ENCODE measurements at regions not wholly inside any gene's neighbourhood (a gene's known extent, or its start where the extent isn't known, plus 50 kb on each side); places are given as distances from the start of the nearest gene placed in this dataset.
"Not testable (repeated sequence)": the region's sequence is repeated elsewhere in the genome, so short reads cannot be mapped to it uniquely, and the experiment has no call there.

- DNase-seq, result not testable (repeated sequence)
These were observed 108.4 kb upstream of the NBPF19 start for GRCh38 chr1:149366402-149366801.

- DNase-seq, result not testable (repeated sequence)
These were observed 107.3 kb upstream of the NBPF19 start for GRCh38 chr1:149367472-149368044.

DNA sequence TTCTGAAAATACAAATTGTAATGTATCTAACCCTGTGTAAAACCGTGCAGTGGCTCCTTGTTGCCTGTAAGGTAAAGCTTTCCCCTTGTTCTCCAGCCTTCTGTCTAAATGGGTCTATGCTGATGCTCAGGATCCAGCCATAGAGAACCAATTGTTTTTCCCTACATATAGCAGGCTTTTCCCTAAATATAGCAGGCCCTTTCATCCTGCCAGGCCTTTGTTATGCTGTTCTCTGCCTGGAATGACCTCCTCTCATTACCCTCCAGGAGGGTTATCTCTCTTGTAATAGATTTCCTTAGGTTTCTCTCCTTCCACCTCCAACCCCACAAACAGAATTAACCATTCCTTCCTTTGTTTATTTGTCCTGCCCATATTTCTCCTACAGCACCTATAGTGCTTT, 106.5 kb upstream of the NBPF19 start:
- DNase-seq, result not testable (repeated sequence)

DNA sequence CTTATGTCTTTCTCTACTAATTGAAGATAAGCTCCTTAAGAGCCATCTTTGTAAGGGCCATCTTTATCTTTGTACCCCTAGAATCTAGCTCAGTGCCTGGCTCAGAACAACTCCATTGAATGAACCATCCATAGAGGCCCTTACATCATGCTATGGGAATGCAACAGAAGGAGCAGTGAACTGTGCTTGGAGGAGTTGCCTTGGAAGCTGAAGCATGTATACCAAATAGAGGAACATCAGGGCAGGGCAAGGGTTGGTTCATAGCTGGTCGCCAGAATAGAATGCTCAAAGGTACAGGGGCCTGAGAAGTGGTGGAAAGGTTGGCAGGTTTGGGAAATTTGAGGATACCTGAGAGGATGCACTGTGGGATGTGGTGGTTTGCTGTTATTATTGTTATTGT, 105.8 kb upstream of the NBPF19 start:
- DNase-seq, result not testable (repeated sequence)

GRCh38 chr1:149371955-149372354, 102.9 kb upstream of the NBPF19 start:
- DNase-seq, result not testable (repeated sequence)

DNA sequence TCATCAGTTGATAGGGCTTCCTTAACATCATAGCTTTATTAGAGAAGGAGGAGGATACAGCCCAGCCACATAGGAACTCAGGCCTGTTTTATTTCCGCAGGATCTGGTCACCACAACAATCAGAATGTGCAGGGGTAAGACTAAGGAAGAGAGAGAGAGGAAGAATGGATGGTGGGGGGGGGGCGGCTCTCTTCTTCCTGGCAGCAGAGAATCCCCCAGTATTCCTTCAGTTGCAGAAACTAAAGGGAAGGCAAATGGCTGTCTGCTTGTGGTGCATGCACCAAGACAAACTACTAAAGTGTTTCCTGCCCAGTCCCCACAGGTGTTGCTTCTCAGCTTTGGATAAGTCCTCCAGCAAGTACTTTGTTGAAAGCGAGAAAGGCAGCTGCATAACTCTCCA, 96.4 kb upstream of the NBPF19 start:
- DNase-seq, result not testable (repeated sequence)

- DNase-seq, result peak; percentile 46 to 61
These were observed 84.5 kb upstream of the NBPF19 start for GRCh38 chr1:149390173-149390926.

- not testable (repeated sequence) for DNase-seq
These were observed 83.9 kb upstream of the NBPF19 start for GRCh38 chr1:149390931-149391330.

- DNase-seq, result peak; percentile 40 to 59
These were observed 79.0 kb upstream of the NBPF19 start for GRCh38 chr1:149395802-149396201.

DNA sequence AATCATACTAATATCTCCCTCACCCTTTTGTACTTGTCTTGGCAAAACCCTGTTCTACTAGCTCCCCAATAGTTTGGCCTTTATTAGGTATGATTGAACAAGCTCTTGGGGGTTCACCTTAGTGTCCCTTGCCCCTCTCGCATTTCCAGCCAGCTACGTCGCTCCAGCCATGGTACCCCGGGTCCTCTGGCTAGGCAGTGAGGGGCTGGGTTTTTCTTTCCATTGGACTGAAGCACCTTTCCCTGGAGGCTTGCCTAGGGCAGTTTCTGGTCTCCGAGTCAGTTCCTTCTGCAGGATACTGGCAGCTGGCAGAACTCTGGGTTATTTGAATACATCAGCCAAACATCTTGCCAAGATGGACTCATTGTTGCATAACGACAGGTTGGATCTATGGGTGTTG, 76.3 kb upstream of the NBPF19 start:
- DNase-seq, result not testable (repeated sequence)

DNA sequence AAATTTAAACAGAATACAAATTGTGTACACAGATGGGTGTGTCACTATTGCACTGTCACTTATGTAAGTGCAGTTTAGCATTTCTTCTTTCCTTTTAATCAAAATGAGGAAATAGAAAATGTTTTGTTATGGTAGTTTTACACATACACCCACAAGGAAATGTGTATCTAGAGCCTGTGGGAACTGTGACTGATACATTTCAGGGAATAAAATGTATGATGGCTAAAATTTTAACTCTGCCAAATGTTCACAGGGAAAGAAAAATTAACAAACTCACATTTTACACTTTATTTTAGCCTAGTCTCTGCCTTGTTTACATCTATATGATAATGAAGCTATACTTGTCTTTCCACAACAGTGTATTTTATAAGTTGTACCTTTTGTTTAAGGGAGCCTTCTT, 66.4 kb upstream of the NBPF19 start:
- not testable (repeated sequence) for DNase-seq

DNA sequence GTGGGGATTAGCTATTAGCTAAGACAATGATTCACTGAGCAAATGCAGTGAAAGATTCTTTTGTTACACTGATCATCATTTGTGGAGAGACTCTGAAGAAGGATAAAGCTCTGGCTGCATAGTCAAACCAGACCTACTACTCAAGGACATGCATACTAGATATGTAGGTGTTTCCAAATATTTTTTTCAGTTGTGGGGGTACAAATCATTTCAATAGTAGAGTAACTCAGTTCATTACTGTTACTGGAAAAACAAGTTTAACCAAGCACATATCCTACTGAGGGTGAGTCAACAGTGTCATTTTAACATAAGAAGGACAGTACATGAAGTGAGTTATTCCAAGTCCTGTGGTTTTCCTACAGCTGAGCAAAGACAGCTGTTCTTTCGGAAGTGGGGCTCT, 59.5 kb upstream of the NBPF19 start:
- not testable (repeated sequence) for DNase-seq

- DNase-seq, result not testable (repeated sequence)
These were observed 56.1 kb upstream of the NBPF19 start for GRCh38 chr1:149418782-149419181.

DNA sequence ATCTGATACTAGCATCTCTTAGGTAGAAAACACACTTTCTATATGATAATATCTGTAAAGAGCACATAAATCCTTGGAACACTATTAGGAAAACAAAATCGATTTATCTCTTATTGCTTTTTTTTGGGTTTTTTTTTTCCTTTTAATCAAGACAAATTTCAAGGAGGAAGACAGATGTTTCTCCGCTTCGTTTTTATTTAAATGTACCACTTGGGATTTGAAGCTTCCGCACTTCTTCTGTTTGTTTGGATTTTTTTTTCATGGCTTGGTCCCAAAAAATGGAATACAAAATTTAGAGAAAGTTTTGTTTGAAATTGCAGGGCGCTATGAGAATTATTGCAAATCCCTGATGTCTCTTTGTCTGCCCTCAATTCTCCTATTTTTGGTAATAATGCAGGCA, 51.7 kb upstream of the NBPF19 start:
- DNase-seq, result not testable (repeated sequence)

Data from activated CD4-positive, alpha-beta T cell treated with anti-CD3 and anti-CD28 coated beads for 4 hours (primary cell).